Smooth muscle cell of the brain vasculature (primary cell): ENCODE measurements at regions not wholly inside any gene's neighbourhood (a gene's known extent, or its start where the extent isn't known, plus 50 kb on each side); places are given as distances from the start of the nearest gene placed in this dataset.

ENCODE experiments used
- DNase-seq: peaks from one replicate; pipeline ENCODE4 v3.0.0-alpha.2; 2012; ENCODE audit warnings: low read depth, low spot score

GRCh38 chr4:110778521-110778920 lies 155.6 kb upstream of the PITX2 start:
- DNase-seq = no peak

- no peak for DNase-seq
These were observed 157.7 kb upstream of the PITX2 start for GRCh38 chr4:110780538-110780937.

DNA sequence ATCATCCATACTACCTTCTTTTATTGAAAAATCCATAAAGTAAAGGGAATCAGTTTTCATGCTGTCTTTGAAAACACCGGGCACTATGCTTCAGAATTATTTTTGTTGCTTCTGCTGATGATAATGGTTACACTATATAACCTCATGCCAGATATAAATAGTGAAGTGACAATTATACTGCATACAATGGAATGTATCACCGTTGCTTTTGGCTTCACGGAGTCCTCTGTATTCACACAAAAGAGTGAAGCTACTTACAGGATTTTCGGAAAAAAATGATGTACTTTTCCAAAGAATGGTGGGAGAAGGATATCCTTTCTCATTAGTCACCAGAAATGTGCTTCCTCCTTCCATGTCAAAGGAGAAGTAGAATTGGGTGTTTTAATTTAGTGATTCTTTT lies 159.1 kb upstream of the PITX2 start:
- DNase-seq = no peak

DNA sequence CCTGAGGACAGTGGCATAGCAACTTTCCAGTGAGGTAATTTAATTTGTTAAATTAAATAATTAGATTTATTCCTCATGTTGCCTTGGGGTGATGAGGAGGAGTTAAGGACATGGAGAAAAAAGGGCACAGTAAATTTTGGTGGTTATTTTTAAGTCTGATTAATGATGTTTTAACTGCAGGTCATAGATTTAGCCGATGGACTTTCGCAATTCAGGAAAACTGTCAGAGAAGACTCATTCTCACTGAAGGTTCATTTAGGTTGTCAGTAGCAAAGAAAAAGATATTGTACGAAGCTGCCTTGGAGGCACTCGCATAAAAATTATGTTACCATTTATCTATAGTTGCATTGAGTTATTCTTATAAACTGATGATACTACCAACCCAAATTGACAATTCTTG lies 164.2 kb upstream of the PITX2 start:
- no peak for DNase-seq

GRCh38 chr4:110787707-110788106 lies 164.8 kb upstream of the PITX2 start:
- DNase-seq = no peak

- DNase-seq = no peak
These were observed 165.4 kb upstream of the PITX2 start for GRCh38 chr4:110788302-110788701.

DNA sequence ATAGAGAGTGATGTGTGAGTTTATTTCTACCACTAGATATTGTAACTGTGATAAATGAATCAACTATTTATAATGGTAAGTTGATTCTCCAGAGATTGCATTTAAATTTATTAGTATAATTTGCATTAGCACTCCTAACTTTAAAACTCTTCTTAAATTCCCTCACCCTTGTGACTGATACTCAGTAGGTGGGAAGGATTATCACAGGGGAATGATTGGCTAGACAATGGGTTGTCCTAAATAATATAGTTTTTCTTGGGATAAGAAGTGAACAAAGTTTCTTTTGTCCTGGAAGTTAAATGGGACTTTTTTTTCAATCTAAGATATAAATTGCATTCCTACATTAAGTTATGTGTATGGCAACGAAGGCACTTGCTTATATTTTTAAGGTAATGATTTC lies 169.2 kb upstream of the PITX2 start:
- no peak for DNase-seq

- DNase-seq = no peak
These were observed 170.5 kb upstream of the PITX2 start for GRCh38 chr4:110793381-110793801.

- no peak for DNase-seq
These were observed 171.1 kb upstream of the PITX2 start for GRCh38 chr4:110793890-110794554.

DNA sequence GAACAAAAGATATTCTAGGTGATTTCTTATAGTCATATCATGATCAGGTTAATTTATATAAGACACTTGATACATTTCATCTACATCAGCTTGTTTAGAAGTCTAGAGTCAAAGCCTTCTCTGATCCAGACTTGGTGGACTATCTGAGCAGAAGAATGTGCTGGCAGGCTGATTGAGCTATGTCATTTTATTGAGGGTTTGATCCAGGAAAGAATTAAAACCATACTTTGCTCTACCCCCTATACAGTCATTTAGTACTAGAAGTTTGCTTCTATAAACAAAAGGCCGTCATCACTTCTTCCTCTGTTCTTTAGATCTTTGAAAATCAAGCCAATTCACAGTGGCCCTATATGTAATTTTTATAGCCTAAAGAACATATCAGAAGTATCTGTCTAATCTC lies 173.1 kb upstream of the PITX2 start:
- no peak for DNase-seq

DNA sequence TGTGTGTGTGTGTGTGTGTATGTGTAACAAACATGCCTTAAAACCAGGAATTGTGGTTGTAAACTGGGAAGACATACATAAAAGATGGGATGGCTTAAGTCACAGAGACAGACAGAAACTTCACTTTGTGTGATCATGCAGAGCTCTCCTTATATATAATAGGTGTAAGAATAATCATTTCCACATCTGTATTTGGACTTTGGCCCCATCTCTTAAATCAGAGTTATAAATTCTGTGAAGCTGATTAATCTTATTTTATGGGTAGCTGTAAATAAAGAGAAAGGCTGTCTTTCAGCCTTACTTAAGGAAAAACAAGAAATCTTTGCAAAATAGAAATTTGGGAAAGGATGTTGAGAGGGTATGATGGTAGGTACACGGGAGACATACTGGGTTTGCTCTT lies 174.6 kb upstream of the PITX2 start:
- no peak for DNase-seq

DNA sequence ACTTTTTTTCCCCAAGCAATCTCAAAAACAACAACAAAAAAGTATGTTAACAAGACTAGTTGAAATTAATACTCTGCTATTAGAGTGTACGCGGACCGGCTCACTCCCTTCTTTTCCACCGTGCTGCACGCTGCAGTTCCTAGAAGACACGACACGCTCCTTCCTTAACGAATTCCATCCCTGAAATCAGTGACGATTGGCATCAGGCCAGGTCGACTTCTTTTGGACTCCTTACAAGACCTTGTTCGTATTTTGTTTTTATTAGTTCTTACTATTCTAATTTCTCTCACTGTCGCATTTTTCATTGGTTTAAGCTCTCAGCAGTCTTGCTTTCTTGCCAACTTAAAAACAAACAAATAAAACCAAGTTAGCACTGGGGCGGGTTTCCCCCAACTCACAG lies 175.8 kb upstream of the PITX2 start:
- DNase-seq = no peak

- no peak for DNase-seq
These were observed 176.3 kb upstream of the PITX2 start for GRCh38 chr4:110799211-110799610.

- no peak for DNase-seq
These were observed 178.7 kb upstream of the PITX2 start for GRCh38 chr4:110801591-110801990.

GRCh38 chr4:110808351-110808878 lies 185.5 kb upstream of the PITX2 start:
- no peak for DNase-seq

GRCh38 chr4:110815950-110816349 lies 193.1 kb upstream of the PITX2 start:
- no peak for DNase-seq

DNA sequence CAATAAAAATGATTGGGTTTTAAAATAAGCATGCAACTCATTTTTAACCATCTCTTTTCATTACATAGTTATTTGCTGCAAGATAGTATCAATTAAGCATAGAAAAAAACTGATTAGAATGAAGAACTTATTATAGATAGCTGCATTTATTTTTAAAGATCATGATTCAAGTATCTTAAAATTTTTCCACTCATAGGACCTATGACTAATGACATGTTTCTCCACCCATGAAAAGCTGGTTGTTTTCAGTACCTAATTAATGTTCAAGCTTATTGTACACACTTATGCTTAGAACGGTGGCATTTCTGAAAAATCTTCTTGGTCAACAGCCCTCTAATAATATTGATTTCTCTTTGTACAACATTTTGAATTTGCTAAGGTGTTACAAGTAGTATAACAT lies 193.5 kb upstream of the PITX2 start:
- no peak for DNase-seq

DNA sequence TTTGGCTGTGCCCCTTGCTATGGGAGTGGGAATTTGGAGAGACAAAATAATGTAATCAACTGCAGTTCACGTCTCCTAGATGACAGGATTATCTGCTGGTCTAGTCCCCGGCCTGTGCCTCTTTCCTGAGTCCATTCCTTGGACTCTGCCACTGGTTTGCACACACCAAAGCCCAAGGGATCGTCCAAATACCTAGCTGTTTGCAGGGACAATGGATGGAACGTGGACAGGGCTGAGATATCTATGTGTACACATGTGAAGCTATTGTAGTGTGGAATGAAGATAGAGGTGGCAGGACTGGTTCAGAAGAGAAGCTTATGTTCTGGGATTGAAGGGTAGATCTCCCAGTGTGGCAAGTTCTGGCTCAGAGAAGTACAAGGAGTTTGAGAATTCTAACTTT lies 198.3 kb upstream of the PITX2 start:
- no peak for DNase-seq

- peak; percentile 9 for DNase-seq
These were observed 200.4 kb upstream of the PITX2 start for GRCh38 chr4:110823251-110823650.

DNA sequence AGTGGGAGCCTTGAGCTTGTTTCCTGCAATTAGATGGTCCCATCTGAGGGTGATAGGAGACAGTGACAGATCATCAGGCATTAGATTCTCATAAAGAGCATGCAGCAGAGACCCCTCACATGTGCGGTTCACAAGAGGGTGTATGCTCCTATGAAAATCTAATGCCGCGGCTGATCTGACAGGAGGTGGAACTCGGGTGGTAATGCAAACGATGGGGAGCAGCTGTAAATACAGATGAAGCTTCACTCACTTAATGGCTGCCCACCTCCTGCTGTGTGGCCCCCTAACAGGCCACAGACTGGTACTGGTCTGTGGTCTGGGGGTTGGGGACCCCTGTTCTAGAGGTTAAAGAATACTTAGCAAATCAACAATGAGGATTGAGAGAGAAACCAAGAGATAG lies 201.5 kb upstream of the PITX2 start:
- no peak for DNase-seq

- no peak for DNase-seq
These were observed 203.8 kb upstream of the PITX2 start for GRCh38 chr4:110826656-110827055.

GRCh38 chr4:110830461-110830860 lies 207.6 kb upstream of the PITX2 start:
- no peak for DNase-seq

DNA sequence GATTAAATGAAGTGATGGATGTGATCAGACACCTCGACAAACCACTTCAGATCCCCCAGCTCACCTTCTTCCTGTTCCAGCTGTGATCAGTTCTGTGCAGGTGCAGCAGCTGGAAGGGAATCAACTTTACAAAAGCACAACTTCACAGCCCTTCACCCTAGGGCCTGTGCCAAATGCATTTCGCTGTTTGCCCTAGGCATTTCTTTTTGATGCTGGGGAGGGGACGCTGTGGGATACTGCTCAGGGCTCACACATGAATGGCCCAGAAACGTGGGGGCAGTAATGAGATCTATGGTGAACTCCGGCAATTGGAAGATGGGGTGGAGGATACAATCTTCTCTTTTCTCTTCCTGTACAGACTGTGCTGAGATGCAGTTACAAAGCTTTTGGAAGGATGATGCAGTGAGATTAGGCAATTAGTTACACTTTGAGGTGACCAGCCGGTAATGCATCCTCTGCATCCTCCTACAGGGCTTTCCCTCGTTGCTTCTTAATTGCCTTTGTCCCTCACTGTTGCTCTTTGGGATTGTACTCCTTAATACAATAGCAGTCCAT lies 215.1 kb upstream of the PITX2 start:
- no peak for DNase-seq

DNA sequence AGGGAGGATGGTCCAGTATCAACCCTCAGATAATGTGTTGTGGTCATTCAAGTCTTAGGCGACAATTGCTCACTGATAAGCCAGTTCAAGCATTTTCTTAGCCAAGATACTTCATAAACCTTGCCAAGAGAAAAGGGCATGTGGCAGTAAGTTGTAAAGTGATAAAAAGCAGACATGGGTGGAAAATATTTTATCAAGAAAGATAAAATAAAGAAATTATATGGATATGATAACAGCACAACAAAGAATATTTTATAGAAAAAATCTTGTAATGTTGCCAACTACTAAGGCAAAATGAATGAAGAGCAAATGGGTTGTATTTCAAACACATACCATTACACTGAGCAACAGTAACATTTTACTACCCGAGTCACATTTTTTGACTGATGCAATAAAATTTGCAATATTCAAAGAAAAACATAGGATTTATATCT lies 217.4 kb upstream of the PITX2 start:
- no peak for DNase-seq
